ENCODE measurements at regions not wholly inside any gene's neighbourhood (a gene's known extent, or its start where the extent isn't known, plus 50 kb on each side); places are given as distances from the start of the nearest gene placed in this dataset.

DNA sequence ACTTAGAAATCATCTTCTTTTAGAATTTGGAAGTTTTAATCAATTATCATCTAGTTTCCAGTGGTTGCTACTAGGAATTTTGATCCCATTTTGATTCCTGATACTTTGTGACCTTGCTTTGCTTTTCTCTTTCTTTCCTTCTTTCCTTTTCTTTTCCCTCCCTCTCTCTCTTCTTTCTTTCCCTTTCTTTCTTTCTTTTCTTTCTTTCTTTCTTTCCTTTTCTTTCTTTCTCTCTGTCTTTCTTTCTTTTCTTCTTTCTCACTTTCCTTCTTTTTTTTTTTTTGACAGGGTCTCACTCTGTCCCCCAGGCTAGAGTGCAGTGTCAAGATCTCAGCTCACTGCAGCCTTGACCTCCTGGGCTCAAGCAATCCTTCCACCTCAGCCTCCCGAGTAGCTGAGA lies 81.5 kb upstream of the OSBPL8 start:
- Histone ChIP-seq H3F3A (ENCODE audit: low read length, unreplicated experiment) (peaks cover 4% of the 10 kb centered on the region), H3K4me1 (ENCODE audit: insufficient read depth, low read length) (peaks cover 32% of the 10 kb centered on the region), H3K27me3 (ENCODE audit: low read length) (no peaks in the 10 kb centered on the region), H4K20me1 (ENCODE audit: low read length) (no peaks in the 10 kb centered on the region), H2AFZ (ENCODE audit: low read length) (no peak overlapping the region), H3K9me3 (ENCODE audit: low read length) (no peaks in the 10 kb centered on the region), H3K27ac (ENCODE audit: low read length) (no peak overlapping the region), H3K4me2 (ENCODE audit: low read length) (no peak overlapping the region), H3K36me3 (ENCODE audit: low read depth, low read length) (no peaks in the 10 kb centered on the region), H3K4me3 (ENCODE audit: low read length) (no peak overlapping the region), H3K9me2 (replicated peaks; ENCODE audit: low read length) (no peaks in the 10 kb centered on the region), H3K79me2 (ENCODE audit: low read length) (no peaks in the 10 kb centered on the region), H3K9ac (ENCODE audit: low read length) (no peak overlapping the region)
- intact Hi-C loops (cut with micrococcal nuclease) = no loop called here
- ChIA-PET CTCF (no interaction called here), POLR2A (ENCODE audit: unreplicated experiment) (no interaction called here)
- ATAC-seq = no peak
- TF ChIP-seq CTCF (conservative IDR thresholded peaks at IDR 0.05; ENCODE audit: low read depth, low read length) (no peak), EZH2 (IDR thresholded peaks at IDR 0.05; ENCODE audit: low read length, unreplicated experiment) (no peak), EZH2phosphoT487 (IDR thresholded peaks at IDR 0.05; ENCODE audit: borderline replicate concordance, low read length) (no peak)
- no peak for DNase-seq
- no TSS peak for BruUV-seq (replicated peaks)

- CTCF ChIA-PET = no interaction called here
These were observed 82.4 kb upstream of the OSBPL8 start for GRCh38 chr12:76641961-76642360.

More at GRCh38 chr12:76641961-76642360, 82.4 kb upstream of the OSBPL8 start:
- Histone ChIP-seq H3K4me3 (ENCODE audit: low read length) (no peak overlapping the region), H3K9me2 (replicated peaks; ENCODE audit: low read length) (no peaks in the 10 kb centered on the region), H3K36me3 (ENCODE audit: low read depth, low read length) (no peaks in the 10 kb centered on the region), H3K4me2 (ENCODE audit: low read length) (no peak overlapping the region), H3K27me3 (ENCODE audit: low read length) (no peaks in the 10 kb centered on the region), H2AFZ (ENCODE audit: low read length) (no peak overlapping the region), H3K4me1 (ENCODE audit: insufficient read depth, low read length) (peaks cover 23% of the 10 kb centered on the region), H4K20me1 (ENCODE audit: low read length) (no peaks in the 10 kb centered on the region), H3K9me3 (ENCODE audit: low read length) (no peaks in the 10 kb centered on the region), H3K9ac (ENCODE audit: low read length) (no peak overlapping the region), H3K27ac (ENCODE audit: low read length) (no peak overlapping the region), H3F3A (ENCODE audit: low read length, unreplicated experiment) (peaks cover 4% of the 10 kb centered on the region), H3K79me2 (ENCODE audit: low read length) (no peaks in the 10 kb centered on the region)
- DNase-seq (no peak), ATAC-seq (no peak)
- POLR2A ChIA-PET (ENCODE audit: unreplicated experiment) = interaction anchor here (0.8 kb wide), 1 partner anchor 144 kb away, joined by 41 read pairs; no protein-coding TSS in a partner anchor
- BruUV-seq (replicated peaks) = no TSS peak
- intact Hi-C loops (cut with micrococcal nuclease) = no loop called here
- TF ChIP-seq EZH2phosphoT487 (IDR thresholded peaks at IDR 0.05; ENCODE audit: borderline replicate concordance, low read length) = no peak
- TF ChIP-seq EZH2 (IDR thresholded peaks at IDR 0.05; ENCODE audit: low read length, unreplicated experiment) = no peak
- no peak for TF ChIP-seq CTCF (conservative IDR thresholded peaks at IDR 0.05; ENCODE audit: low read depth, low read length)
